Vagina (tissue), 2 donors: ENCODE measurements at regions not wholly inside any gene's neighbourhood (a gene's known extent, or its start where the extent isn't known, plus 50 kb on each side); places are given as distances from the start of the nearest gene placed in this dataset.

ENCODE experiments used
- DNase-seq, 2 donors: peaks; one replicate each; pipeline ENCODE4 v3.0.0-alpha.2; 2017; ENCODE audit errors: extremely low spot score in 2 of 2
- H3K27ac ChIP-seq: fragments of 200-600 bp; sonication (generic); one replicate; pipeline ENCODE4 v1.5.1; 2019
- H3K27me3 ChIP-seq: fragments of 200-600 bp; sonication (generic); one replicate; pipeline ENCODE4 v1.5.1; 2019
- H3K36me3 ChIP-seq, 2 donors: fragments of 200-600 bp; sonication (generic); one replicate each; pipeline ENCODE4 v1.5.1; 2017 to 2019
- H3K4me1 ChIP-seq: fragments of 200-600 bp; sonication (generic); one replicate; pipeline ENCODE4 v1.5.1; 2019
- H3K4me3 ChIP-seq, 2 donors: fragments of 200-600 bp; sonication (generic); 1 replicate in 1 of 2; 2 replicates in 1 of 2; pipeline ENCODE4 v1.5.1; 2016 to 2019
- H3K9me3 ChIP-seq: fragments of 200-600 bp; sonication (generic); one replicate; pipeline ENCODE4 v1.5.1; 2019
- POLR2A ChIP-seq, 2 donors: fragments of 450-650 bp; IDR thresholded peaks; one replicate each; pipeline ENCODE4 v1.6.1; 2017; ENCODE audit warnings: antibody characterized with exemption in 2 of 2, mild to moderate bottlenecking in 2 of 2, moderate library complexity in 2 of 2
- POLR2AphosphoS5 ChIP-seq, 2 donors: sonication (generic); formaldehyde crosslinking; IDR thresholded peaks; one replicate each; pipeline ENCODE4 v1.9.0; 2017; ENCODE audit warnings: antibody characterized with exemption in 2 of 2, mild to moderate bottlenecking in 2 of 2, low read depth in 1 of 2; ENCODE audit not compliant: insufficient read depth in 1 of 2
- intact Hi-C: fragments of 100-400 bp; cut with DNase I; formaldehyde crosslinking; loops from one replicate; pipeline ENCODE4 v1.15.1; 2023
- TF ChIP-seq, protein P1 (sequence below), 3 experiments: fragments of 450-650 bp in 2 of 3; fragments of 200-600 bp in 1 of 3; sonication (generic) in 1 of 3; IDR thresholded peaks; one replicate each; pipeline ENCODE4 v1.5.1; 2017 to 2019; ENCODE audit warnings: antibody characterized with exemption in 3 of 3, mild to moderate bottlenecking in 2 of 3, moderate library complexity in 2 of 3

DNA sequence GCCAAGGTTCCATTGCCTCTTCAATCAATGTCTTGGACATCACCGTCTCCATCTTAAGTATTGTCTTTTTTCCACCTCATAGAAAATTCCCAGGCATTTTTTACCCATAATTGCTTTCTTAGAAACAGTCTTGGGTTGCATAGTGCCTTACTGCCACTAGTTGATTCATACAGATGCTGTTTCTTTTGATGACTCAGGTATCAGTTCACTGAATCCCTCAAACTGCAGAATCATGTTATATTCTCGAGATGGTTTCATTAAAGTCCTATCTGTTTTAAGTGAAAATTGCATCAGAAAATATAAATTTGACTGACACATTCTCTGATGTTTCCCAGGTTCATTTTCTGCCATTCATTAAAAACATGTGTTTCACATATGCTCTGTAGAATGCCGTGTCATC lies 1489.1 kb downstream of the BRINP3 start:
- no peak for DNase-seq
- intact Hi-C loops = no loop called here
- H3K4me1 ChIP-seq = no peaks in the 10 kb centered on the region
- H3K36me3 ChIP-seq = no peaks in the 10 kb centered on the region
- TF ChIP-seq, protein P1, sequence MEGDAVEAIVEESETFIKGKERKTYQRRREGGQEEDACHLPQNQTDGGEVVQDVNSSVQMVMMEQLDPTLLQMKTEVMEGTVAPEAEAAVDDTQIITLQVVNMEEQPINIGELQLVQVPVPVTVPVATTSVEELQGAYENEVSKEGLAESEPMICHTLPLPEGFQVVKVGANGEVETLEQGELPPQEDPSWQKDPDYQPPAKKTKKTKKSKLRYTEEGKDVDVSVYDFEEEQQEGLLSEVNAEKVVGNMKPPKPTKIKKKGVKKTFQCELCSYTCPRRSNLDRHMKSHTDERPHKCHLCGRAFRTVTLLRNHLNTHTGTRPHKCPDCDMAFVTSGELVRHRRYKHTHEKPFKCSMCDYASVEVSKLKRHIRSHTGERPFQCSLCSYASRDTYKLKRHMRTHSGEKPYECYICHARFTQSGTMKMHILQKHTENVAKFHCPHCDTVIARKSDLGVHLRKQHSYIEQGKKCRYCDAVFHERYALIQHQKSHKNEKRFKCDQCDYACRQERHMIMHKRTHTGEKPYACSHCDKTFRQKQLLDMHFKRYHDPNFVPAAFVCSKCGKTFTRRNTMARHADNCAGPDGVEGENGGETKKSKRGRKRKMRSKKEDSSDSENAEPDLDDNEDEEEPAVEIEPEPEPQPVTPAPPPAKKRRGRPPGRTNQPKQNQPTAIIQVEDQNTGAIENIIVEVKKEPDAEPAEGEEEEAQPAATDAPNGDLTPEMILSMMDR (IDR thresholded peaks at IDR 0.05) = no peak
- TF ChIP-seq POLR2AphosphoS5 (IDR thresholded peaks at IDR 0.05; ENCODE audit: insufficient read depth in 1 of 2, low read depth in 1 of 2) (no peak), POLR2A (IDR thresholded peaks at IDR 0.05) (no peak)
- H3K4me3 ChIP-seq = no peak overlapping the region
- H3K9me3 ChIP-seq = no peaks in the 10 kb centered on the region
- no peaks in the 10 kb centered on the region for H3K27me3 ChIP-seq
- H3K27ac ChIP-seq = no peak overlapping the region

DNA sequence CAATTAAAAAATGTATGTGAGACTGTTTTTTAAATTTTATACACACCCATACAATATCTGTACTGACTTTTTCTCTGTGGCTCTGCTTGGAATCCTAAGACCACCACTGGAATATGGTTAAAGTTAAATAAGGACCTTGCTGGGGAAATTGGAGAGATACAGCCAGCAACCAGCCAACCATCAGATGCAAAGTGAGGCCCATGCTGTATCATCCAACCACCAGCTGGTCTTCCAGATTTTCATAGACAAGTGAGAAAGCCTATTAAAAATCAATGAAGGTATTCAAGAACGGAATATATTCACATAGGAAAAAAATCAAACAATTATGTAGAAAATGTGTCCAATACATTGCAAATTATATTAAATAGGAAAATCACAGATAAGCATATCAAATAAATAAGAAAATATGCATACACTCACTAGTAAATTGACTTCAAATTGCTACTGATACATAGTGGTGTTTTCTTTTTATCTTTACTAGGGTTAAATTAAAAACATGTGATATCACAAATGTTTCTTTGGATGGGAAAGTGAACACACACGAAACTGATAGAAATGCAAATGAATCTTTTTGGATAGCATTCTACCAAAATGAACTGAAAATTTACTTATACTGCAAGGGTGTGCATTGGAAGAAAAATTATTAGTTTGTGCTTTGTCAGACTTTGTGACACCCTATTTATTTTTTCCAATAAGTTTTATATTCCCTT lies 1486.3 kb downstream of the BRINP3 start:
- no peak for DNase-seq
- Histone ChIP-seq H3K27me3 (no peaks in the 10 kb centered on the region), H3K4me3 (no peak overlapping the region), H3K9me3 (no peaks in the 10 kb centered on the region), H3K36me3 (no peaks in the 10 kb centered on the region), H3K27ac (no peak overlapping the region), H3K4me1 (no peaks in the 10 kb centered on the region)
- TF ChIP-seq, protein P1 (IDR thresholded peaks at IDR 0.05) = no peak
- intact Hi-C loops = no loop called here

DNA sequence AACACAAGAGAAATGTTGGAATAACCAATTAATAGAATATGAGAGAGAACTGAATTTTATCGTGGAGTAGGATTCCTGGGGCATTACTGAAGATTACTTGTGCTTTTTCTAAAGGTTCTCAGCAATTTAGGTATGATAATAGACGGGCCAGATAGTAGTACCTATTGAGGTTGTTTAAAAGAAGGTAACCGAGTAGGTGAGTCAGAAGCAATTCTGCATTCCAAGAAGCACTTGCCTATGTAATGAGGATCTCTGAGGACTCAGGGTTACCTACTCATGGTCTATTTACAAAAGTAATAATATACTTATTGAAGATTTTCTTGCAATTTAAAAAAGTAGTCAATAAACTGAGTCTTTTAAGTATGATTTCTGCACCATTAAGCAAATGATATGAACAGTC lies 1469.8 kb downstream of the BRINP3 start:
- DNase-seq = no peak
- no peaks in the 10 kb centered on the region for H3K27me3 ChIP-seq
- no peak for TF ChIP-seq POLR2A (IDR thresholded peaks at IDR 0.05)
- no peak for TF ChIP-seq POLR2AphosphoS5 (IDR thresholded peaks at IDR 0.05; ENCODE audit: insufficient read depth in 1 of 2, low read depth in 1 of 2)
- H3K27ac ChIP-seq = no peak overlapping the region
- H3K9me3 ChIP-seq = no peaks in the 10 kb centered on the region
- no peak overlapping the region for H3K4me3 ChIP-seq
- no peaks in the 10 kb centered on the region for H3K4me1 ChIP-seq
- intact Hi-C loops = no loop called here
- H3K36me3 ChIP-seq = no peaks in the 10 kb centered on the region

DNA sequence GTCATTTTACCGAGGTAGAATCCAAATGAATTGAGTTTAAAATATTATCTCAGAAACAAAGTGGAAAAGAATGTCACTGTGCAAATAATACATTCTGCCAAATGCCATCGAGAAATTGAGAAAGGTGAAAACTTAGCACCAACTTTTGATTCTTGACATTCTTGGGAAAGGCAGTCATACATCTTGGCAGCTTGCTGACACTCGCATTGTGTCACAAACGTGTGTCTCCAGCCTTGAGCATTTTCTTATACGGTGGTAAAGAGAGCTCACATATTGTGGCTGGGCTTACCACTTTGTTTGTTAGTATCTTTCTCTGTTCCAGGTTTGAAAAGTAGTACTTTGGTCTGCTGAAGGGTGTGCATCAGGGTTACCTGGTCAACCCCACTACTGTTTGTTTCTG lies 1456.1 kb downstream of the BRINP3 start:
- no peaks in the 10 kb centered on the region for H3K9me3 ChIP-seq

DNA sequence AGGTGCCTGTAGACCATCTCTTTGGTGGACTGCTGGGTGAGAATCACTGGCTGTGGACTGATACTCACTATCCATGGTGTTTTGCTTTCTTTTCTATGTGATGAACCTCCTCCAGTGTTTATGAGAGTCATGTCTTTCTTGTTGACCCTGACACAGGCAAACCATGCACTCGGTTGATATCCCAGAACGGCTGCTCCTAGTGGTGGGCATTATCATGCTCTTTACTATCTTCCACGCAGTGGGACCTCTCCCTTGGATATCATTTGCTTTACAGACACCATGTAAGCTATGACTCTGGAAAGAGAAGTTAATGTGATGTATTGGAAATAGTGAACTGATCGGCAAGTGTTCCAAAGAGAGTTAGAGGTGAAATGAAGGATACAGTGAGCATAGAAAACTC lies 1455.6 kb downstream of the BRINP3 start:
- no peak for TF ChIP-seq POLR2AphosphoS5 (IDR thresholded peaks at IDR 0.05; ENCODE audit: insufficient read depth in 1 of 2, low read depth in 1 of 2)
- TF ChIP-seq POLR2A (IDR thresholded peaks at IDR 0.05) = no peak
- TF ChIP-seq, protein P1 (IDR thresholded peaks at IDR 0.05) = no peak
- no peaks in the 10 kb centered on the region for H3K9me3 ChIP-seq
- intact Hi-C loops = no loop called here
- DNase-seq = no peak
- H3K36me3 ChIP-seq = no peaks in the 10 kb centered on the region
- no peaks in the 10 kb centered on the region for H3K4me1 ChIP-seq
- H3K4me3 ChIP-seq = no peak overlapping the region
- no peak overlapping the region for H3K27ac ChIP-seq
- no peaks in the 10 kb centered on the region for H3K27me3 ChIP-seq

More for the DNA sequence above, 1456.1 kb downstream of the BRINP3 start:
- Histone ChIP-seq H3K36me3 (no peaks in the 10 kb centered on the region), H3K4me1 (no peaks in the 10 kb centered on the region), H3K27ac (no peak overlapping the region), H3K4me3 (no peak overlapping the region), H3K27me3 (no peaks in the 10 kb centered on the region)
- TF ChIP-seq, protein P1 (IDR thresholded peaks at IDR 0.05) = no peak
- TF ChIP-seq POLR2A (IDR thresholded peaks at IDR 0.05) = no peak
- TF ChIP-seq POLR2AphosphoS5 (IDR thresholded peaks at IDR 0.05; ENCODE audit: insufficient read depth in 1 of 2, low read depth in 1 of 2) = no peak
- intact Hi-C loops = no loop called here
- no peak for DNase-seq
